CD8-positive, alpha-beta memory T cell (primary cell): ENCODE measurements at regions not wholly inside any gene's neighbourhood (a gene's known extent, or its start where the extent isn't known, plus 50 kb on each side); places are given as distances from the start of the nearest gene placed in this dataset.

Source experiments
- CTCF ChIA-PET: fragments of 350-600 bp; sonication (Branson Sonifier 250); formaldehyde crosslinking; loops from one replicate; lab custom pipeline; 2021; ENCODE audit warnings: antibody characterized with exemption; lab: Charles Lee
- POLR2A ChIA-PET: fragments of 350-600 bp; sonication (Branson Sonifier 250); formaldehyde crosslinking; loops from one replicate; lab custom pipeline; 2021; ENCODE audit warnings: antibody characterized with exemption; lab: Charles Lee
- DNase-seq, 5 donors: peaks; one replicate each; pipeline versions ENCODE4 v3.0.0 to v3.0.0-alpha.2; 2020 to 2022; ENCODE audit warnings: mixed read lengths in 1 of 5
- H3K27ac ChIP-seq: one replicate; pipeline ENCODE4 v1.7.0; 2013; ENCODE audit warnings: low read depth, mild to moderate bottlenecking, low read length, moderate library complexity
- H3K27me3 ChIP-seq: 2 replicates; pipeline ENCODE4 v1.7.0; 2013; ENCODE audit warnings: low read length, mild to moderate bottlenecking; ENCODE audit not compliant: insufficient read depth, poor library complexity, severe bottlenecking
- H3K36me3 ChIP-seq: 2 replicates; pipeline ENCODE4 v1.7.0; 2013; ENCODE audit warnings: mild to moderate bottlenecking, low read length, moderate library complexity; ENCODE audit not compliant: insufficient read depth
- H3K4me1 ChIP-seq: 2 replicates; pipeline ENCODE4 v1.7.0; 2013; ENCODE audit warnings: mild to moderate bottlenecking, low read length, moderate library complexity; ENCODE audit not compliant: insufficient read depth
- H3K4me3 ChIP-seq: 2 replicates; pipeline ENCODE4 v1.7.0; 2013; ENCODE audit warnings: mild to moderate bottlenecking, low read length
- H3K9me3 ChIP-seq: 2 replicates; pipeline ENCODE4 v1.7.0; 2013; ENCODE audit warnings: mild to moderate bottlenecking, low read length
- H3K27ac Mint-ChIP-seq, 8 donors: one replicate each; pipeline ENCODE4 v1.8.0; 2020 to 2021; ENCODE audit warnings: mixed read lengths in 8 of 8, mild to moderate bottlenecking in 6 of 8, inconsistent platforms in 3 of 8, moderate library complexity in 3 of 8
- H3K27me3 Mint-ChIP-seq, 2 donors: one replicate each; pipeline ENCODE4 v1.8.0; 2020 to 2021; ENCODE audit warnings: mixed read lengths in 2 of 2, mild to moderate bottlenecking in 1 of 2, moderate library complexity in 1 of 2
- H3K36me3 Mint-ChIP-seq, 3 donors: one replicate each; pipeline ENCODE4 v1.8.0; 2020 to 2021; ENCODE audit warnings: mixed read lengths in 3 of 3, inconsistent platforms in 1 of 3, mild to moderate bottlenecking in 1 of 3
- H3K4me1 Mint-ChIP-seq, 3 donors: one replicate each; pipeline ENCODE4 v1.8.0; 2020 to 2021; ENCODE audit warnings: mixed read lengths in 3 of 3, inconsistent platforms in 1 of 3, mild to moderate bottlenecking in 1 of 3
- H3K4me3 Mint-ChIP-seq, 7 donors: one replicate each; pipeline ENCODE4 v1.8.0; 2020 to 2021; ENCODE audit warnings: mixed read lengths in 7 of 7, mild to moderate bottlenecking in 6 of 7, moderate library complexity in 4 of 7, inconsistent platforms in 2 of 7
- H3K9me3 Mint-ChIP-seq, 5 donors: one replicate each; pipeline ENCODE4 v1.8.0; 2020 to 2022; ENCODE audit warnings: mixed read lengths in 5 of 5, mild to moderate bottlenecking in 3 of 5, moderate library complexity in 2 of 5, inconsistent platforms in 1 of 5

GRCh38 chr15:94029495-94029894, 201.9 kb upstream of the MCTP2 start:
- Histone ChIP-seq H3K4me1 (no peaks in the 10 kb centered on the region), H3K4me3 (no peak overlapping the region), H3K27me3 (no peaks in the 10 kb centered on the region), H3K36me3 (no peaks in the 10 kb centered on the region), H3K9me3 (no peaks in the 10 kb centered on the region), H3K27ac (no peak overlapping the region)
- CTCF ChIA-PET = no interaction called here
- no peak overlapping the region for H3K27ac Mint-ChIP-seq
- H3K9me3 Mint-ChIP-seq = no peaks in the 10 kb centered on the region
- H3K4me1 Mint-ChIP-seq = no peaks in the 10 kb centered on the region
- H3K36me3 Mint-ChIP-seq = no peaks in the 10 kb centered on the region
- H3K27me3 Mint-ChIP-seq = peaks cover 10 to 42% of the 10 kb centered on the region in 2 donors
- POLR2A ChIA-PET = no interaction called here
- no peak for DNase-seq
- no peak overlapping the region for H3K4me3 Mint-ChIP-seq

GRCh38 chr15:94028809-94029208, 202.6 kb upstream of the MCTP2 start:
- no peaks in the 10 kb centered on the region for H3K9me3 ChIP-seq
- H3K36me3 Mint-ChIP-seq = no peaks in the 10 kb centered on the region
- H3K27me3 Mint-ChIP-seq = peaks cover 10 to 39% of the 10 kb centered on the region in 2 donors
- CTCF ChIA-PET = no interaction called here
- H3K4me1 Mint-ChIP-seq = no peaks in the 10 kb centered on the region
- H3K27me3 ChIP-seq = no peaks in the 10 kb centered on the region
- H3K27ac Mint-ChIP-seq = no peak overlapping the region
- POLR2A ChIA-PET = no interaction called here
- H3K36me3 ChIP-seq = no peaks in the 10 kb centered on the region
- peak in 1 of 5 donors; percentile 30 for DNase-seq
- H3K27ac ChIP-seq = no peak overlapping the region
- H3K4me3 Mint-ChIP-seq = no peak overlapping the region
- H3K4me1 ChIP-seq = no peaks in the 10 kb centered on the region
- no peak overlapping the region for H3K4me3 ChIP-seq
- no peaks in the 10 kb centered on the region for H3K9me3 Mint-ChIP-seq

GRCh38 chr15:94028121-94028520, 203.2 kb upstream of the MCTP2 start:
- peaks cover 10 to 38% of the 10 kb centered on the region in 2 donors for H3K27me3 Mint-ChIP-seq
- Histone ChIP-seq H3K27ac (no peak overlapping the region), H3K27me3 (no peaks in the 10 kb centered on the region), H3K4me1 (no peaks in the 10 kb centered on the region), H3K36me3 (no peaks in the 10 kb centered on the region), H3K9me3 (no peaks in the 10 kb centered on the region), H3K4me3 (no peak overlapping the region)
- ChIA-PET POLR2A (no interaction called here), CTCF (no interaction called here)
- no peaks in the 10 kb centered on the region for H3K4me1 Mint-ChIP-seq
- no peaks in the 10 kb centered on the region for H3K9me3 Mint-ChIP-seq
- DNase-seq = no peak
- peak overlapping the region in 1 of 8 donors; percentile 9 for H3K27ac Mint-ChIP-seq
- H3K36me3 Mint-ChIP-seq = no peaks in the 10 kb centered on the region
- H3K4me3 Mint-ChIP-seq = no peak overlapping the region

GRCh38 chr15:94027581-94027980, 203.8 kb upstream of the MCTP2 start:
- Mint-ChIP-seq H3K9me3 (no peaks in the 10 kb centered on the region), H3K4me1 (no peaks in the 10 kb centered on the region), H3K27me3 (peaks cover 10 to 40% of the 10 kb centered on the region in 2 donors), H3K36me3 (no peaks in the 10 kb centered on the region), H3K4me3 (no peak overlapping the region), H3K27ac (no peak overlapping the region)
- no peaks in the 10 kb centered on the region for H3K4me1 ChIP-seq
- no peak for DNase-seq
- no peaks in the 10 kb centered on the region for H3K27me3 ChIP-seq
- no peaks in the 10 kb centered on the region for H3K36me3 ChIP-seq
- ChIA-PET POLR2A (no interaction called here), CTCF (no interaction called here)
- no peak overlapping the region for H3K27ac ChIP-seq
- H3K4me3 ChIP-seq = no peak overlapping the region
- H3K9me3 ChIP-seq = no peaks in the 10 kb centered on the region

- Histone ChIP-seq H3K4me3 (no peak overlapping the region), H3K9me3 (no peaks in the 10 kb centered on the region), H3K27ac (no peak overlapping the region), H3K36me3 (no peaks in the 10 kb centered on the region), H3K27me3 (no peaks in the 10 kb centered on the region), H3K4me1 (no peaks in the 10 kb centered on the region)
- ChIA-PET CTCF (no interaction called here), POLR2A (no interaction called here)
- no peaks in the 10 kb centered on the region for H3K9me3 Mint-ChIP-seq
- H3K4me1 Mint-ChIP-seq = no peaks in the 10 kb centered on the region
- H3K36me3 Mint-ChIP-seq = no peaks in the 10 kb centered on the region
- no peak for DNase-seq
- H3K27me3 Mint-ChIP-seq = peaks cover 12 to 48% of the 10 kb centered on the region in 2 donors
- no peak overlapping the region for H3K27ac Mint-ChIP-seq
- no peak overlapping the region for H3K4me3 Mint-ChIP-seq
Observed at GRCh38 chr15:94026458-94027304, 204.7 kb upstream of the MCTP2 start.

GRCh38 chr15:94023531-94023930, 207.8 kb upstream of the MCTP2 start:
- POLR2A ChIA-PET = no interaction called here
- H3K4me3 Mint-ChIP-seq = no peak overlapping the region
- no peaks in the 10 kb centered on the region for H3K9me3 ChIP-seq
- peaks cover 8 to 54% of the 10 kb centered on the region in 2 donors for H3K27me3 Mint-ChIP-seq
- peaks cover 0 to 4% (median 0%) of the 10 kb centered on the region in 3 donors for H3K36me3 Mint-ChIP-seq
- H3K4me3 ChIP-seq = no peak overlapping the region
- DNase-seq = no peak
- no peaks in the 10 kb centered on the region for H3K27me3 ChIP-seq
- H3K4me1 ChIP-seq = no peaks in the 10 kb centered on the region
- no peak overlapping the region for H3K27ac ChIP-seq
- H3K36me3 ChIP-seq = no peaks in the 10 kb centered on the region
- no peak overlapping the region for H3K27ac Mint-ChIP-seq
- CTCF ChIA-PET = no interaction called here
- H3K4me1 Mint-ChIP-seq = no peaks in the 10 kb centered on the region
- H3K9me3 Mint-ChIP-seq = no peaks in the 10 kb centered on the region

GRCh38 chr15:94021621-94022320, 209.6 kb upstream of the MCTP2 start:
- DNase-seq = no peak
- ChIA-PET POLR2A (no interaction called here), CTCF (no interaction called here)
- H3K4me1 Mint-ChIP-seq = no peaks in the 10 kb centered on the region
- Histone ChIP-seq H3K9me3 (no peaks in the 10 kb centered on the region), H3K27ac (no peak overlapping the region), H3K4me1 (no peaks in the 10 kb centered on the region), H3K36me3 (no peaks in the 10 kb centered on the region), H3K27me3 (no peaks in the 10 kb centered on the region), H3K4me3 (no peak overlapping the region)
- no peak overlapping the region for H3K27ac Mint-ChIP-seq
- H3K4me3 Mint-ChIP-seq = no peak overlapping the region
- H3K9me3 Mint-ChIP-seq = peaks cover 0 to 5% (median 0%) of the 10 kb centered on the region in 5 donors
- H3K36me3 Mint-ChIP-seq = peaks cover 0 to 4% (median 0%) of the 10 kb centered on the region in 3 donors
- peaks cover 4 to 54% of the 10 kb centered on the region in 2 donors for H3K27me3 Mint-ChIP-seq

- Histone ChIP-seq H3K27ac (no peak overlapping the region), H3K9me3 (no peaks in the 10 kb centered on the region), H3K4me3 (no peak overlapping the region), H3K36me3 (no peaks in the 10 kb centered on the region), H3K4me1 (no peaks in the 10 kb centered on the region), H3K27me3 (no peaks in the 10 kb centered on the region)
- Mint-ChIP-seq H3K9me3 (peaks cover 0 to 5% (median 0%) of the 10 kb centered on the region in 5 donors), H3K27ac (no peak overlapping the region), H3K27me3 (peaks cover 4 to 46% of the 10 kb centered on the region in 2 donors), H3K4me3 (no peak overlapping the region), H3K36me3 (peaks cover 0 to 13% (median 0%) of the 10 kb centered on the region in 3 donors), H3K4me1 (no peaks in the 10 kb centered on the region)
- no peak for DNase-seq
- ChIA-PET CTCF (no interaction called here), POLR2A (no interaction called here)
Observed at GRCh38 chr15:94019062-94019461, 212.3 kb upstream of the MCTP2 start.
